MM.1S (cell line): ENCODE measurements at regions not wholly inside any gene's neighbourhood (a gene's known extent, or its start where the extent isn't known, plus 50 kb on each side); places are given as distances from the start of the nearest gene placed in this dataset.

ENCODE experiments used
- DNase-seq: peaks from one replicate; pipeline ENCODE4 v3.0.0-alpha.2; 2015
- H2AFZ ChIP-seq: fragments of 300-600 bp; sonication (generic); 2 replicates; pipeline ENCODE4 v1.6.0; 2016; ENCODE audit warnings: antibody characterized with exemption, low read length
- H3F3A ChIP-seq: fragments of 300-600 bp; sonication (generic); 2 replicates; pipeline ENCODE4 v1.6.1; 2016; ENCODE audit warnings: mild to moderate bottlenecking, antibody characterized with exemption, low read length, moderate library complexity, mixed read lengths; ENCODE audit not compliant: insufficient read depth
- H3K27ac ChIP-seq: fragments of 300-600 bp; sonication (generic); 2 replicates; pipeline ENCODE4 v1.5.1; 2016; ENCODE audit warnings: mild to moderate bottlenecking, low read length
- H3K27me3 ChIP-seq: fragments of 300-600 bp; sonication (generic); replicated peaks from 2 replicates; pipeline ENCODE4 v1.6.0; 2016; ENCODE audit warnings: low read length; ENCODE audit not compliant: insufficient read depth
- H3K36me3 ChIP-seq: fragments of 300-600 bp; sonication (generic); replicated peaks from 2 replicates; pipeline ENCODE4 v1.6.1; 2016; ENCODE audit warnings: mild to moderate bottlenecking, low read length, mixed read lengths; ENCODE audit not compliant: insufficient read depth
- H3K4me1 ChIP-seq: fragments of 300-600 bp; sonication (generic); 2 replicates; pipeline ENCODE4 v1.6.1; 2016; ENCODE audit warnings: low read length, mixed read lengths
- H3K4me2 ChIP-seq: fragments of 300-600 bp; sonication (generic); 2 replicates; pipeline ENCODE4 v1.6.0; 2016; ENCODE audit warnings: low read depth, low read length
- H3K4me3 ChIP-seq: fragments of 300-600 bp; sonication (generic); 2 replicates; pipeline ENCODE4 v1.5.1; 2016; ENCODE audit warnings: low read length, mixed read lengths
- H3K79me2 ChIP-seq: fragments of 300-600 bp; sonication (generic); 2 replicates; pipeline ENCODE4 v1.6.1; 2016; ENCODE audit warnings: mixed run types, low read length, mixed read lengths
- H3K9ac ChIP-seq: fragments of 300-600 bp; sonication (generic); 2 replicates; pipeline ENCODE4 v1.6.1; 2016; ENCODE audit warnings: low read length, mixed read lengths
- H3K9me2 ChIP-seq: fragments of 300-600 bp; sonication (generic); replicated peaks from 2 replicates; pipeline ENCODE4 v1.6.1; 2016; ENCODE audit warnings: mild to moderate bottlenecking, low read length, mixed read lengths; ENCODE audit not compliant: insufficient read depth
- H3K9me3 ChIP-seq: fragments of 300-600 bp; sonication (generic); replicated peaks from 2 replicates; pipeline ENCODE4 v1.6.1; 2016; ENCODE audit warnings: mild to moderate bottlenecking, low read length, mixed read lengths; ENCODE audit not compliant: insufficient read depth
- H4K20me1 ChIP-seq: fragments of 300-600 bp; sonication (generic); 2 replicates; pipeline ENCODE4 v1.6.1; 2016; ENCODE audit warnings: mild to moderate bottlenecking, low read length, moderate library complexity, mixed read lengths; ENCODE audit not compliant: insufficient read depth
- CTCF ChIP-seq: fragments of 300-600 bp; sonication (generic); IDR thresholded peaks from 2 replicates; pipeline ENCODE4 v1.5.1; 2016; ENCODE audit warnings: antibody characterized with exemption, low read length, mixed read lengths
- EZH2 ChIP-seq: fragments of 300-600 bp; sonication (generic); optimal IDR thresholded peaks from 2 replicates; pipeline ENCODE3; 2017; ENCODE audit warnings: low read depth, mild to moderate bottlenecking, antibody characterized with exemption, low read length, mixed read lengths
- EZH2phosphoT487 ChIP-seq: fragments of 300-600 bp; sonication (generic); IDR thresholded peaks from 2 replicates; pipeline ENCODE4 v1.6.1; 2018; ENCODE audit warnings: antibody characterized with exemption, low read length

GRCh38 chr11:116535994-116536393 is 236.8 kb downstream of the BUD13 start:
- Histone ChIP-seq H3F3A (no peaks in the 10 kb centered on the region), H4K20me1 (no peaks in the 10 kb centered on the region), H3K36me3 (no peaks in the 10 kb centered on the region), H3K27me3 (peaks cover 6% of the 10 kb centered on the region; the same call in 1 of the 2 replicates), H3K4me2 (no peak overlapping the region), H3K4me3 (no peak overlapping the region), H2AFZ (no peak overlapping the region), H3K9ac (no peak overlapping the region), H3K4me1 (peaks cover 2% of the 10 kb centered on the region), H3K27ac (no peak overlapping the region), H3K9me3 (no peaks in the 10 kb centered on the region), H3K9me2 (no peaks in the 10 kb centered on the region), H3K79me2 (no peaks in the 10 kb centered on the region)
- DNase-seq = no peak
- TF ChIP-seq CTCF (no peak), EZH2phosphoT487 (no peak), EZH2 (no peak)

- Histone ChIP-seq H3F3A (no peaks in the 10 kb centered on the region), H3K9ac (no peak overlapping the region), H3K4me1 (no peaks in the 10 kb centered on the region), H3K9me3 (no peaks in the 10 kb centered on the region), H3K79me2 (no peaks in the 10 kb centered on the region), H3K4me3 (no peak overlapping the region), H3K36me3 (no peaks in the 10 kb centered on the region), H2AFZ (no peak overlapping the region), H3K27ac (no peak overlapping the region), H4K20me1 (no peaks in the 10 kb centered on the region), H3K4me2 (no peak overlapping the region), H3K9me2 (no peaks in the 10 kb centered on the region), H3K27me3 (peaks cover 6% of the 10 kb centered on the region; the same call in 1 of the 2 replicates)
- no peak for TF ChIP-seq CTCF
- no peak for TF ChIP-seq EZH2phosphoT487
- DNase-seq = no peak
These were observed 237.7 kb downstream of the BUD13 start for GRCh38 chr11:116535120-116535519.

- Histone ChIP-seq H3K27ac (no peak overlapping the region), H3K36me3 (no peaks in the 10 kb centered on the region), H3K4me2 (no peak overlapping the region), H3K4me1 (no peaks in the 10 kb centered on the region), H3K9me3 (no peaks in the 10 kb centered on the region), H3K79me2 (no peaks in the 10 kb centered on the region), H3K9ac (no peak overlapping the region), H3F3A (no peaks in the 10 kb centered on the region), H4K20me1 (no peaks in the 10 kb centered on the region), H2AFZ (no peak overlapping the region), H3K27me3 (peaks cover 6% of the 10 kb centered on the region; the same call in 1 of the 2 replicates), H3K4me3 (no peak overlapping the region), H3K9me2 (no peaks in the 10 kb centered on the region)
- no peak for TF ChIP-seq EZH2phosphoT487
- no peak for TF ChIP-seq CTCF
- TF ChIP-seq EZH2 = no peak
- no peak for DNase-seq
These were observed 238.4 kb downstream of the BUD13 start for GRCh38 chr11:116534270-116534975.
